Natural killer cell (primary cell): ENCODE measurements at regions not wholly inside any gene's neighbourhood (a gene's known extent, or its start where the extent isn't known, plus 50 kb on each side); places are given as distances from the start of the nearest gene placed in this dataset.
"Not testable (repeated sequence)": the region's sequence is repeated elsewhere in the genome, so short reads cannot be mapped to it uniquely, and the experiment has no call there.

Experiments
- ATAC-seq, 3 donors: fragments of 150-1000 bp in 2 of 3; fragments of 200-7000 bp in 1 of 3; cut with Tn5 transposase; 1 replicate in 1 of 3; 2 replicates in 2 of 3; pipeline ENCODE4 v1.10.0; 2021; ENCODE audit warnings: mild to moderate bottlenecking in 2 of 3, moderate library complexity in 2 of 3
- DNase-seq, 2 donors: peaks; one replicate each; pipeline versions ENCODE4 v3.0.0 to v3.0.0-alpha.2; 2013 to 2021; ENCODE audit warnings: mixed read lengths in 1 of 2
- H3K27ac ChIP-seq: one replicate; pipeline ENCODE4 v1.5.1; 2013; ENCODE audit warnings: mild to moderate bottlenecking, low read length
- H3K27me3 ChIP-seq: one replicate; pipeline ENCODE4 v1.6.1; 2013; ENCODE audit warnings: low read length; ENCODE audit not compliant: control insufficient read depth, insufficient read depth
- H3K36me3 ChIP-seq: one replicate; pipeline ENCODE4 v1.6.1; 2013; ENCODE audit warnings: low read length; ENCODE audit not compliant: control insufficient read depth, insufficient read depth
- H3K4me1 ChIP-seq: one replicate; pipeline ENCODE4 v1.6.1; 2013; ENCODE audit warnings: low read length; ENCODE audit not compliant: control insufficient read depth, insufficient read depth
- H3K4me3 ChIP-seq: one replicate; pipeline ENCODE4 v1.5.1; 2013; ENCODE audit warnings: low read length
- H3K9me3 ChIP-seq: one replicate; pipeline ENCODE4 v1.6.1; 2013; ENCODE audit warnings: low read length; ENCODE audit not compliant: control insufficient read depth, insufficient read depth
- H3K27ac Mint-ChIP-seq, 2 donors: one replicate each; pipeline ENCODE4 v1.8.0; 2022; ENCODE audit warnings: mild to moderate bottlenecking in 2 of 2, mixed read lengths in 2 of 2, moderate library complexity in 1 of 2
- H3K27me3 Mint-ChIP-seq, 2 donors: one replicate each; pipeline ENCODE4 v1.8.0; 2022; ENCODE audit warnings: low read depth in 2 of 2, mixed read lengths in 2 of 2
- H3K36me3 Mint-ChIP-seq: one replicate; pipeline ENCODE4 v1.8.0; 2022; ENCODE audit warnings: mixed read lengths
- H3K4me1 Mint-ChIP-seq, 2 donors: one replicate each; pipeline ENCODE4 v1.8.0; 2022; ENCODE audit warnings: mixed read lengths in 2 of 2
- H3K4me3 Mint-ChIP-seq: one replicate; pipeline ENCODE4 v1.8.0; 2022; ENCODE audit warnings: mild to moderate bottlenecking, moderate library complexity, mixed read lengths
- H3K9me3 Mint-ChIP-seq, 2 donors: one replicate each; pipeline ENCODE4 v1.8.0; 2022; ENCODE audit warnings: mixed read lengths in 2 of 2
- CTCF ChIP-seq: fragments of 200-600 bp; IDR thresholded peaks from one replicate; pipeline ENCODE4 v1.8.0; 2022; ENCODE audit warnings: antibody characterized with exemption
- WGBS: methylation state at CpG from one replicate; pipeline ENCODE4 v1.1.7; 2013; ENCODE audit warnings: missing lambda C conversion rate; ENCODE audit not compliant: insufficient coverage; 5-methylcytosine and 5-hydroxymethylcytosine counted together
- intact Hi-C: fragments of 100-400 bp; cut with micrococcal nuclease; formaldehyde crosslinking; loops from one replicate; pipeline ENCODE4 v1.14.2; 2022

GRCh38 chrX:41019041-41019392 lies 66.2 kb upstream of the USP9X start:
- intact Hi-C loops, result no loop called here
- Mint-ChIP-seq H3K36me3 (no peaks in the 10 kb centered on the region), H3K4me1 (no peaks in the 10 kb centered on the region), H3K4me3 (no peak overlapping the region), H3K27ac (no peak overlapping the region), H3K27me3 (peaks cover 2 to 15% of the 10 kb centered on the region in 2 donors), H3K9me3 (no peaks in the 10 kb centered on the region)
- 89% methylated on average over 2 of the region's 5 CpGs for WGBS
- no peak overlapping the region for H3K4me3 ChIP-seq
- H3K4me1 ChIP-seq, result no peaks in the 10 kb centered on the region
- TF ChIP-seq CTCF, result no peak
- no peak overlapping the region for H3K27ac ChIP-seq
- no peaks in the 10 kb centered on the region for H3K27me3 ChIP-seq
- no peaks in the 10 kb centered on the region for H3K36me3 ChIP-seq
- DNase-seq (no peak), ATAC-seq (no peak)
- H3K9me3 ChIP-seq, result no peaks in the 10 kb centered on the region

- Mint-ChIP-seq H3K27me3 (peaks cover 2 to 27% of the 10 kb centered on the region in 2 donors), H3K4me3 (no peak overlapping the region), H3K27ac (no peak overlapping the region), H3K9me3 (no peaks in the 10 kb centered on the region), H3K36me3 (no peaks in the 10 kb centered on the region), H3K4me1 (no peaks in the 10 kb centered on the region)
- Histone ChIP-seq H3K4me1 (no peaks in the 10 kb centered on the region), H3K36me3 (no peaks in the 10 kb centered on the region), H3K27ac (no peak overlapping the region), H3K4me3 (no peak overlapping the region), H3K27me3 (no peaks in the 10 kb centered on the region), H3K9me3 (no peaks in the 10 kb centered on the region)
- no peak for DNase-seq
- intact Hi-C loops, result no loop called here
- no CpG with 5 or more reads among the region's 1 CpG for WGBS
- no peak for ATAC-seq
- no peak for TF ChIP-seq CTCF
These were observed 62.7 kb upstream of the USP9X start for GRCh38 chrX:41022566-41022965.

GRCh38 chrX:41023098-41023497 lies 62.1 kb upstream of the USP9X start:
- Histone ChIP-seq H3K4me3 (no peak overlapping the region), H3K36me3 (no peaks in the 10 kb centered on the region), H3K4me1 (no peaks in the 10 kb centered on the region), H3K27ac (no peak overlapping the region), H3K9me3 (no peaks in the 10 kb centered on the region), H3K27me3 (no peaks in the 10 kb centered on the region)
- Mint-ChIP-seq H3K27me3 (peaks cover 2 to 32% of the 10 kb centered on the region in 2 donors), H3K36me3 (no peaks in the 10 kb centered on the region), H3K4me3 (no peak overlapping the region), H3K27ac (no peak overlapping the region), H3K4me1 (no peaks in the 10 kb centered on the region), H3K9me3 (no peaks in the 10 kb centered on the region)
- no CpG with 5 or more reads among the region's 3 CpGs for WGBS
- ATAC-seq, result no peak
- no peak for DNase-seq
- no peak for TF ChIP-seq CTCF
- intact Hi-C loops, result no loop called here

- H3K27me3 ChIP-seq, ATAC-seq, H3K9me3 ChIP-seq, H3K4me3 Mint-ChIP-seq, H3K4me3 ChIP-seq, H3K4me1 Mint-ChIP-seq, H3K4me1 ChIP-seq, DNase-seq, intact Hi-C loops, H3K27ac ChIP-seq, H3K9me3 Mint-ChIP-seq, H3K36me3 ChIP-seq, H3K27ac Mint-ChIP-seq, H3K36me3 Mint-ChIP-seq: not testable (repeated sequence)
- H3K27me3 Mint-ChIP-seq, result peaks cover 0 to 27% of the 10 kb centered on the region in 2 donors
- WGBS, result 100% methylated on average over 1 of the region's 3 CpGs
These were observed 60.9 kb upstream of the USP9X start for GRCh38 chrX:41024335-41024734.
